Peyer's patch (tissue), 4 donors: ENCODE measurements at regions not wholly inside any gene's neighbourhood (a gene's known extent, or its start where the extent isn't known, plus 50 kb on each side); places are given as distances from the start of the nearest gene placed in this dataset.

Source experiments
- POLR2A ChIP-seq, 2 donors: fragments of 450-650 bp; IDR thresholded peaks; one replicate each; pipeline ENCODE4 v1.5.1; 2017; ENCODE audit warnings: antibody characterized with exemption in 2 of 2, mild to moderate bottlenecking in 2 of 2, moderate library complexity in 2 of 2
- TF ChIP-seq, protein P1 (sequence below), 6 experiments: fragments of 450-650 bp in 4 of 6; fragments of 200-600 bp in 2 of 6; sonication (generic) in 1 of 6; IDR thresholded peaks; one replicate each; pipeline ENCODE4 v1.5.1; 2017 to 2019; ENCODE audit warnings: antibody characterized with exemption in 6 of 6, mild to moderate bottlenecking in 3 of 6, moderate library complexity in 1 of 6

DNA sequence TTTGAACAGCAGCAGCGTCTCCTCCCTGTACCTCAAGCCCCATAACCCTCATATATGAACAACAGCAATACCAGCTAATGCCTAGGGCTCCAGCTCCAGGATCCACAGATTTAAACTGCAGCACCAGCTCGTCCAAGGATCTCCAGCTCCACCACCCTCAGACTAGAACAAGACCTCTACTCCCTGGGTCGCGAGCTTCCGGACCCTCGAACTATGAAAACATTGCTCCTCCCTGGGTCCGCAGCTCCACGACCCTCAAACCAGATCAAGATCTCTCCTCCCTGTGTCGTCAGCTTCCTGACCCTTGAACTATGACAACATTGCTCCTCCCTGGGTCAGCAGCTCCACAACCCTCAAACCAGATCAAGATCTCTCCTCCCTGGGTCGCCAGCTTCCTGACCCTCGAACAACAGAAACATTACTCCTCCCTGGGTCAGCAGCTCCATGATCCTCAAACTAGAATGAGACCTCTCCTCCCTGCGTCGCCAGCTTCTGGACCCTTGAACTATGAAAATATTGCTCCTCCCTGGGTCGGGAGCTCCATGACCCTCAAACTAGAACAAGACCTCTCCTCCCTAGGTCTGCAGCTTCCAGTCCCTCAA lies 339.0 kb upstream of the SULF2 start:
- no peak for TF ChIP-seq POLR2A (IDR thresholded peaks at IDR 0.05)
- TF ChIP-seq, protein P1, sequence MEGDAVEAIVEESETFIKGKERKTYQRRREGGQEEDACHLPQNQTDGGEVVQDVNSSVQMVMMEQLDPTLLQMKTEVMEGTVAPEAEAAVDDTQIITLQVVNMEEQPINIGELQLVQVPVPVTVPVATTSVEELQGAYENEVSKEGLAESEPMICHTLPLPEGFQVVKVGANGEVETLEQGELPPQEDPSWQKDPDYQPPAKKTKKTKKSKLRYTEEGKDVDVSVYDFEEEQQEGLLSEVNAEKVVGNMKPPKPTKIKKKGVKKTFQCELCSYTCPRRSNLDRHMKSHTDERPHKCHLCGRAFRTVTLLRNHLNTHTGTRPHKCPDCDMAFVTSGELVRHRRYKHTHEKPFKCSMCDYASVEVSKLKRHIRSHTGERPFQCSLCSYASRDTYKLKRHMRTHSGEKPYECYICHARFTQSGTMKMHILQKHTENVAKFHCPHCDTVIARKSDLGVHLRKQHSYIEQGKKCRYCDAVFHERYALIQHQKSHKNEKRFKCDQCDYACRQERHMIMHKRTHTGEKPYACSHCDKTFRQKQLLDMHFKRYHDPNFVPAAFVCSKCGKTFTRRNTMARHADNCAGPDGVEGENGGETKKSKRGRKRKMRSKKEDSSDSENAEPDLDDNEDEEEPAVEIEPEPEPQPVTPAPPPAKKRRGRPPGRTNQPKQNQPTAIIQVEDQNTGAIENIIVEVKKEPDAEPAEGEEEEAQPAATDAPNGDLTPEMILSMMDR (IDR thresholded peaks at IDR 0.05) = no peak
